Breast epithelium (tissue), 3 donors: ENCODE measurements at regions not wholly inside any gene's neighbourhood (a gene's known extent, or its start where the extent isn't known, plus 50 kb on each side); places are given as distances from the start of the nearest gene placed in this dataset.

Source experiments
- POLR2A ChIP-seq: fragments of 450-650 bp; IDR thresholded peaks from one replicate; pipeline ENCODE4 v1.6.1; 2016; ENCODE audit warnings: antibody characterized with exemption, mild to moderate bottlenecking, moderate library complexity
- POLR2AphosphoS5 ChIP-seq, 3 donors: sonication (generic); formaldehyde crosslinking; IDR thresholded peaks; one replicate each; pipeline ENCODE4 v1.6.1; 2017; ENCODE audit warnings: antibody characterized with exemption in 3 of 3
- TF ChIP-seq, protein P1 (sequence below), 3 donors: fragments of 450-650 bp; IDR thresholded peaks; one replicate each; pipeline ENCODE4 v1.5.1; 2016 to 2017; ENCODE audit warnings: antibody characterized with exemption in 3 of 3, mild to moderate bottlenecking in 3 of 3, moderate library complexity in 3 of 3

DNA sequence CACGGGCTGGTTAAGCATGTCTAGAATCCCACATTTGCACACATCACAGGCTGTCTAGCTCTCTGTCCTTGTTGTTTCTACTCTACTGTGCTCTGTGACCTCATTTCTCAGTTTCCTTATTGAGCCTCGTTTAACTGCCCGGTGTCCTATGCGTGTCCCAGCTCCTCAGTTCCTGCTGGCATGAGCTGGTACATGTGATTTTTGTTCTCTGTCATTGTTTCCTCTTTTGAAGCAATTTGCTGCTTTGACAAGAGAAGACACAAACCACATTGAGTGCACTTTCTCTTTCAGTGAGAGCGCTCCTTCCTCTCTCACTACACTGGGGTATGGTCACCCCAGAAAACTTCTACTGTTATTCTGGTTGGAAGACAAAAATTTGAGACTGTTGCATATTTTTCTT, 563.5 kb downstream of the PDCD6IP start:
- TF ChIP-seq, protein P1, sequence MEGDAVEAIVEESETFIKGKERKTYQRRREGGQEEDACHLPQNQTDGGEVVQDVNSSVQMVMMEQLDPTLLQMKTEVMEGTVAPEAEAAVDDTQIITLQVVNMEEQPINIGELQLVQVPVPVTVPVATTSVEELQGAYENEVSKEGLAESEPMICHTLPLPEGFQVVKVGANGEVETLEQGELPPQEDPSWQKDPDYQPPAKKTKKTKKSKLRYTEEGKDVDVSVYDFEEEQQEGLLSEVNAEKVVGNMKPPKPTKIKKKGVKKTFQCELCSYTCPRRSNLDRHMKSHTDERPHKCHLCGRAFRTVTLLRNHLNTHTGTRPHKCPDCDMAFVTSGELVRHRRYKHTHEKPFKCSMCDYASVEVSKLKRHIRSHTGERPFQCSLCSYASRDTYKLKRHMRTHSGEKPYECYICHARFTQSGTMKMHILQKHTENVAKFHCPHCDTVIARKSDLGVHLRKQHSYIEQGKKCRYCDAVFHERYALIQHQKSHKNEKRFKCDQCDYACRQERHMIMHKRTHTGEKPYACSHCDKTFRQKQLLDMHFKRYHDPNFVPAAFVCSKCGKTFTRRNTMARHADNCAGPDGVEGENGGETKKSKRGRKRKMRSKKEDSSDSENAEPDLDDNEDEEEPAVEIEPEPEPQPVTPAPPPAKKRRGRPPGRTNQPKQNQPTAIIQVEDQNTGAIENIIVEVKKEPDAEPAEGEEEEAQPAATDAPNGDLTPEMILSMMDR (IDR thresholded peaks at IDR 0.05) = no peak
- no peak for TF ChIP-seq POLR2AphosphoS5 (IDR thresholded peaks at IDR 0.05)
- TF ChIP-seq POLR2A = no peak
